Esophagus muscularis mucosa (tissue), 3 donors: ENCODE measurements at regions not wholly inside any gene's neighbourhood (a gene's known extent, or its start where the extent isn't known, plus 50 kb on each side); places are given as distances from the start of the nearest gene placed in this dataset.

Experiments used
- CTCF ChIP-seq, 3 experiments: fragments of 200-600 bp in 2 of 3; fragments of 450-650 bp in 1 of 3; sonication (generic) in 2 of 3; IDR thresholded peaks; one replicate each; pipeline ENCODE4 v1.5.1; 2017 to 2019; ENCODE audit warnings: antibody characterized with exemption in 3 of 3, mild to moderate bottlenecking in 2 of 3, moderate library complexity in 1 of 3
- EP300 ChIP-seq: sonication (generic); formaldehyde crosslinking; IDR thresholded peaks from one replicate; pipeline ENCODE4 v1.6.1; 2017; ENCODE audit warnings: antibody characterized with exemption

DNA sequence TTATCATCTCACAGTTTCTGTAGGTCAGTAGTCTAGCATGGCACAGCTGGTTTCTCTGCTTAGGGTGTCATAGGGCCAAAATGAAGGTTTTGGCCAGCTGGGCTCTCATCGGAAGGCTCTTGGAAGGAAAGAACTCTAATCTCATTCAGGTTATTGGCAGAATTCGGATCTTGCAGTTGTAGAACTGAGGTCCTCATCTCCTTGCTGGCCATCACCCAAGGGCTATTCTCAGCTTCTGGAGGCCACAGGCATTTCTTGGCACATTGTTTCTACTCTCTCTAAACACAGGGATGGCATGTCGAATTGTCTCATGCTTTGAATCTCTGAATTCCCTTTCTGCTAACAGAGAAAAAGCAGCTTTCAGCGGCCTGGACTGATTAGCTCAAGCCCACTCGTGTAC lies 258.0 kb upstream of the SMARCA2 start:
- TF ChIP-seq CTCF (IDR thresholded peaks at IDR 0.05) = no peak
- no peak for TF ChIP-seq EP300
